Endodermal cell (in vitro differentiated cells): ENCODE measurements at regions not wholly inside any gene's neighbourhood (a gene's known extent, or its start where the extent isn't known, plus 50 kb on each side); places are given as distances from the start of the nearest gene placed in this dataset.

Source experiments
- DNase-seq: peaks from one replicate; pipeline ENCODE4 v3.0.0-alpha.2; 2017
- H3K27ac ChIP-seq: 2 replicates; pipeline ENCODE4 v1.5.1; 2013; ENCODE audit warnings: mild to moderate bottlenecking, low read depth, low read length, moderate library complexity
- H3K27me3 ChIP-seq: 2 replicates; pipeline ENCODE4 v1.6.1; 2013; ENCODE audit warnings: mild to moderate bottlenecking, low read length, moderate library complexity; ENCODE audit not compliant: insufficient read depth, control insufficient read depth, poor library complexity, severe bottlenecking
- H3K36me3 ChIP-seq: 2 replicates; pipeline ENCODE4 v1.7.0; 2013; ENCODE audit warnings: mild to moderate bottlenecking, low read length, moderate library complexity; ENCODE audit not compliant: control insufficient read depth, insufficient read depth
- H3K4me1 ChIP-seq: one replicate; pipeline ENCODE4 v1.7.0; 2013; ENCODE audit warnings: low read length; ENCODE audit not compliant: control insufficient read depth, insufficient read depth
- H3K4me3 ChIP-seq: 2 replicates; pipeline ENCODE4 v1.5.1; 2013; ENCODE audit warnings: mild to moderate bottlenecking, low read length, moderate library complexity
- H3K9ac ChIP-seq: 2 replicates; pipeline ENCODE4 v1.6.1; 2013; ENCODE audit warnings: mild to moderate bottlenecking, low read length, moderate library complexity; ENCODE audit not compliant: poor library complexity, severe bottlenecking; ENCODE audit errors: extremely low read depth
- H3K9me3 ChIP-seq: 2 replicates; pipeline ENCODE4 v1.6.1; 2013; ENCODE audit warnings: mild to moderate bottlenecking, low read length, moderate library complexity; ENCODE audit not compliant: control insufficient read depth
- H3K27ac Mint-ChIP-seq: 2 replicates; pipeline ENCODE4 v1.8.0; 2020; ENCODE audit warnings: mixed read lengths
- H3K27me3 Mint-ChIP-seq: 2 replicates; pipeline ENCODE4 v1.8.0; 2021; ENCODE audit warnings: mild to moderate bottlenecking, mixed read lengths; ENCODE audit not compliant: insufficient read depth
- H3K36me3 Mint-ChIP-seq: 2 replicates; pipeline ENCODE4 v1.8.0; 2020; ENCODE audit warnings: low read depth, mixed read lengths
- H3K4me1 Mint-ChIP-seq: 2 replicates; pipeline ENCODE4 v1.8.0; 2020; ENCODE audit warnings: mixed read lengths
- H3K4me3 Mint-ChIP-seq: 2 replicates; pipeline ENCODE4 v1.8.0; 2020; ENCODE audit warnings: mild to moderate bottlenecking, moderate library complexity, mixed read lengths
- H3K9me3 Mint-ChIP-seq: 2 replicates; pipeline ENCODE4 v1.8.0; 2020; ENCODE audit warnings: mild to moderate bottlenecking, mixed read lengths
- WGBS, 2 experiments: methylation state at CpG; one replicate each; pipeline versions ENCODE4 v1.1.5 to v1.1.7; 2013; ENCODE audit warnings: missing lambda C conversion rate in 2 of 2, mixed read lengths in 1 of 2; ENCODE audit not compliant: insufficient coverage in 1 of 2, insufficient read length in 1 of 2; 5-methylcytosine and 5-hydroxymethylcytosine counted together
- TF ChIP-seq, protein P1 (sequence below): fragments of 200-600 bp; sonication (generic); conservative IDR thresholded peaks from 2 replicates; pipeline ENCODE4 v1.5.0; 2021; ENCODE audit warnings: antibody characterized with exemption, mild to moderate bottlenecking

DNA sequence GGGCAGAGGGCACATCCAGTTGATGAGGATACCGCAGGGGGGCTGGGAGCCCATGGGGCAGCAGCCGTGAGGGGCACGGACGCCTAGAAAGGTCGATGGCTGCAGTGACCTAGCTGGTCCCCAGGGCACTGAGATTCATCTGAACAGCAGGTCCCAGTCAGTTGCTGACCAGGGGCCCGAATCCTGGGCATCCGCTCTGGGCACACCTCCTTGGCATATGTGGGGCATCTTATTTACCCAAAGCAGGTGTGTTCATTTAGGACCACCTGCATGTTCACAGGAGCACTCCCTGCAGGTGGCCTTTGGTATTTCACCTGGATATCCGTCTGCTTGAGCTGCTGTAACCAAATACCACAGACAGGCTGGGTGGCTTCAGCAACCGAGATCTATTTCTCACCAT is 72.0 kb upstream of the ODC1 start:
- Mint-ChIP-seq H3K9me3 (peaks cover 19% of the 10 kb centered on the region), H3K27me3 (peaks cover 4% of the 10 kb centered on the region), H3K4me3 (no peak overlapping the region), H3K36me3 (peaks cover 1% of the 10 kb centered on the region), H3K27ac (no peak overlapping the region), H3K4me1 (peaks cover 1% of the 10 kb centered on the region)
- Histone ChIP-seq H3K4me1 (no peaks in the 10 kb centered on the region), H3K27ac (no peak overlapping the region), H3K9me3 (peaks cover 21% of the 10 kb centered on the region), H3K9ac (no peak overlapping the region), H3K36me3 (no peaks in the 10 kb centered on the region), H3K4me3 (no peak overlapping the region), H3K27me3 (no peaks in the 10 kb centered on the region)
- TF ChIP-seq, protein P1, sequence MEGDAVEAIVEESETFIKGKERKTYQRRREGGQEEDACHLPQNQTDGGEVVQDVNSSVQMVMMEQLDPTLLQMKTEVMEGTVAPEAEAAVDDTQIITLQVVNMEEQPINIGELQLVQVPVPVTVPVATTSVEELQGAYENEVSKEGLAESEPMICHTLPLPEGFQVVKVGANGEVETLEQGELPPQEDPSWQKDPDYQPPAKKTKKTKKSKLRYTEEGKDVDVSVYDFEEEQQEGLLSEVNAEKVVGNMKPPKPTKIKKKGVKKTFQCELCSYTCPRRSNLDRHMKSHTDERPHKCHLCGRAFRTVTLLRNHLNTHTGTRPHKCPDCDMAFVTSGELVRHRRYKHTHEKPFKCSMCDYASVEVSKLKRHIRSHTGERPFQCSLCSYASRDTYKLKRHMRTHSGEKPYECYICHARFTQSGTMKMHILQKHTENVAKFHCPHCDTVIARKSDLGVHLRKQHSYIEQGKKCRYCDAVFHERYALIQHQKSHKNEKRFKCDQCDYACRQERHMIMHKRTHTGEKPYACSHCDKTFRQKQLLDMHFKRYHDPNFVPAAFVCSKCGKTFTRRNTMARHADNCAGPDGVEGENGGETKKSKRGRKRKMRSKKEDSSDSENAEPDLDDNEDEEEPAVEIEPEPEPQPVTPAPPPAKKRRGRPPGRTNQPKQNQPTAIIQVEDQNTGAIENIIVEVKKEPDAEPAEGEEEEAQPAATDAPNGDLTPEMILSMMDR, result peak; percentile 76
- WGBS, 2 experiments, result 83 to 86% methylated on average over 9 of the region's 9 CpGs
- DNase-seq, result peak; percentile 92

DNA sequence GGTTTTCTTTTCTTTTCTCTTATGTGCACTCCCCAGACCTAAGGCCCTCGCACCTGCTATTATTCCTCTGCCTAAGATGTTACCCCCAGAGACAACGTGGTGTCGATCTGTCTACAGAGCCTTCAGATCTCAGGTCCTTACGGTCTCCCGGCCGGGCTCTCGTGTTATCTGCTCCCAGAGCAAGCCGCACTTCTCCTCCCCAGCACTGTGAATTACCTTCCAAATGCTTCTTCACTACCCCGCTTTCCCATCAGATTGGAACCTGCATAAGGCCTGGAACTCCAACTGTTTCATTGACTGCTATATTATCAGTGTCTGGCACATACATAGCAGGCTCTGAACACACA is 71.2 kb upstream of the ODC1 start:
- Mint-ChIP-seq H3K27me3 (peaks cover 4% of the 10 kb centered on the region), H3K4me1 (peaks cover 1% of the 10 kb centered on the region), H3K4me3 (no peak overlapping the region), H3K36me3 (peaks cover 1% of the 10 kb centered on the region), H3K9me3 (peaks cover 27% of the 10 kb centered on the region), H3K27ac (no peak overlapping the region)
- 93 to 94% methylated on average over 9 of the region's 9 CpGs for WGBS, 2 experiments
- DNase-seq, result no peak
- no peak overlapping the region for H3K4me3 ChIP-seq
- H3K27me3 ChIP-seq, result no peaks in the 10 kb centered on the region
- no peaks in the 10 kb centered on the region for H3K4me1 ChIP-seq
- no peaks in the 10 kb centered on the region for H3K36me3 ChIP-seq
- peaks cover 26% of the 10 kb centered on the region for H3K9me3 ChIP-seq
- TF ChIP-seq, protein P1, result no peak
- H3K9ac ChIP-seq, result no peak overlapping the region
- no peak overlapping the region for H3K27ac ChIP-seq

DNA sequence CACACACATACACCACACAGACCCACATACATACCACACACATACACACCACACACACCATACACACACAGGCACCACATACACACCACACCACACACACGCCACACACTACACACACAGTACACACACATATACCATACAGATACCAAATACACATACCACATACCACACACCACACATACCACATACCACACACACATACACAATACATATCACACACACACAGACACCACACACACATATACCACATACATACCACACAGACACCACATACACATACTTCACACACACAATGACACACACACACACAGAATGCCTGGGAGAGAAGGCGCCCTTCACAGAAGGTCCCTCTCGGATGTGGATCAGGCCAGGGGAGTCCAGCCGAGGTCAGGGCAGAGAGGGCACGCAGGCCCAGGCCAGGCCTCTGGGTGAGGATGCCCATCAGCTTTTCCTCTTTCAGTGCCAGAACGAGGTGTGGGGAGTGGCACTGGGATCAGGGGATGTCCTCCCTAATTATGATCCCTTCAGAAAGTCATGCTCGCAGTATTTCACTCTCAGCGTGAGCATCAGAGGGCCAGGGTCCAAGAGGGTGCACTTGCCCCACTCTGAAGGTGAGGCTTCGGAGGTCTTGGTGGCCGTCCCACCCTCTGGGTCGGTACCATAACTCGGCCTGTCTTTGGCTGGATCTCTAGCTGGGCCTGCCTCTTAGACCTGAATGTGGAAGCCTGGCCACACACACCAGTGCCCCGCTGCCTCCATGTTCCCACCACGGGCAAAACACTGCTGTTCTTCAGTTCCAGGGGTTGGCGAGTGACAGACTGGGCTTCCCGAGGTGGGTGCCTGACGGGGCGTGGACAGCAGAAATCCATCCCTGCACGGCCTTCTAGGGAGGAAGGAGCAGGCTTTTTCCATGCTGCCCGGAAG is 70.6 kb upstream of the ODC1 start:
- H3K27me3 ChIP-seq, result no peaks in the 10 kb centered on the region
- no peak overlapping the region for H3K27ac Mint-ChIP-seq
- peaks cover 26% of the 10 kb centered on the region for H3K9me3 ChIP-seq
- H3K27me3 Mint-ChIP-seq, result peaks cover 4% of the 10 kb centered on the region
- H3K4me3 Mint-ChIP-seq, result no peak overlapping the region
- DNase-seq, result peak; percentile 35
- H3K4me3 ChIP-seq, result no peak overlapping the region
- H3K4me1 ChIP-seq, result no peaks in the 10 kb centered on the region
- H3K4me1 Mint-ChIP-seq, result peaks cover 1% of the 10 kb centered on the region
- H3K9me3 Mint-ChIP-seq, result peaks cover 28% of the 10 kb centered on the region
- TF ChIP-seq, protein P1, result no peak
- WGBS, 2 experiments, result 91 to 96% methylated on average over 15 to 20 of the region's 20 CpGs
- no peaks in the 10 kb centered on the region for H3K36me3 ChIP-seq
- peaks cover 1% of the 10 kb centered on the region for H3K36me3 Mint-ChIP-seq
- no peak overlapping the region for H3K9ac ChIP-seq
- H3K27ac ChIP-seq, result no peak overlapping the region
